ENCODE measurements at regions not wholly inside any gene's neighbourhood (a gene's known extent, or its start where the extent isn't known, plus 50 kb on each side); places are given as distances from the start of the nearest gene placed in this dataset.

DNA sequence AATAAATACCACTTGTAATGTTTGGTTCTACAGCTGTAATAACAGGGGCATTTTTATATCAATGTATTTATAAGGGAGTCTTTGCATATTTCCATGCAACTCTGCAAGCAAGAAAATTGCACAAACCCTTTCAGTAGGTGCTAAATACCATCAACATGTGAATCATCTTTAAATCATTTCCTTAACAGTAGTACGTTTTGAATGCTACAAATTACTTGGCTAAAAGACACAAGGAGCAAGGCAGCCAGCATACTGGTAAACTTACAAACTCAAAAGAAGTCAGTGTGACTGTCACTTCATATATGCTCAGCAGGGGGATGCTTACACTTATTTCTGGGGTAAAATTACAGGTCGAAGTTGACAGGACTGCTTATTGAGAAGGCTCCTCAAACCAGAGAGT is 402.4 kb downstream of the EFNB2 start:
- H3K4me1 ChIP-seq (ENCODE audit: control insufficient read depth, low read length), result no peaks in the 10 kb centered on the region
- H3K27me3 ChIP-seq (ENCODE audit: control insufficient read depth, low read length), result no peaks in the 10 kb centered on the region
- H3F3A ChIP-seq (ENCODE audit: control insufficient read depth, insufficient read depth), result no peaks in the 10 kb centered on the region
- no peaks in the 10 kb centered on the region for H3K79me2 ChIP-seq (ENCODE audit: control insufficient read depth, low read length)
- no peaks in the 10 kb centered on the region for H3K9me3 ChIP-seq (ENCODE audit: control insufficient read depth, insufficient read depth, low read length)
- no peaks in the 10 kb centered on the region for H3K9me2 ChIP-seq (replicated peaks; ENCODE audit: control insufficient read depth, low read length)
- TF ChIP-seq, protein P1, sequence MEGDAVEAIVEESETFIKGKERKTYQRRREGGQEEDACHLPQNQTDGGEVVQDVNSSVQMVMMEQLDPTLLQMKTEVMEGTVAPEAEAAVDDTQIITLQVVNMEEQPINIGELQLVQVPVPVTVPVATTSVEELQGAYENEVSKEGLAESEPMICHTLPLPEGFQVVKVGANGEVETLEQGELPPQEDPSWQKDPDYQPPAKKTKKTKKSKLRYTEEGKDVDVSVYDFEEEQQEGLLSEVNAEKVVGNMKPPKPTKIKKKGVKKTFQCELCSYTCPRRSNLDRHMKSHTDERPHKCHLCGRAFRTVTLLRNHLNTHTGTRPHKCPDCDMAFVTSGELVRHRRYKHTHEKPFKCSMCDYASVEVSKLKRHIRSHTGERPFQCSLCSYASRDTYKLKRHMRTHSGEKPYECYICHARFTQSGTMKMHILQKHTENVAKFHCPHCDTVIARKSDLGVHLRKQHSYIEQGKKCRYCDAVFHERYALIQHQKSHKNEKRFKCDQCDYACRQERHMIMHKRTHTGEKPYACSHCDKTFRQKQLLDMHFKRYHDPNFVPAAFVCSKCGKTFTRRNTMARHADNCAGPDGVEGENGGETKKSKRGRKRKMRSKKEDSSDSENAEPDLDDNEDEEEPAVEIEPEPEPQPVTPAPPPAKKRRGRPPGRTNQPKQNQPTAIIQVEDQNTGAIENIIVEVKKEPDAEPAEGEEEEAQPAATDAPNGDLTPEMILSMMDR (IDR thresholded peaks at IDR 0.05; ENCODE audit: low read depth, low read length, poor library complexity, severe bottlenecking), result no peak
- no peak for TF ChIP-seq EZH2phosphoT487 (IDR thresholded peaks at IDR 0.05; ENCODE audit: borderline replicate concordance, low read length)
- H3K27ac ChIP-seq (ENCODE audit: low read depth, low read length), result no peak overlapping the region
- H3K4me3 ChIP-seq (ENCODE audit: low read length), result no peak overlapping the region
- H4K20me1 ChIP-seq (ENCODE audit: control insufficient read depth, insufficient read depth, low read depth, low read length), result no peaks in the 10 kb centered on the region
- no peaks in the 10 kb centered on the region for H3K36me3 ChIP-seq (ENCODE audit: control insufficient read depth, low read length)
- no peak overlapping the region for H3K4me2 ChIP-seq (ENCODE audit: low read length)

DNA sequence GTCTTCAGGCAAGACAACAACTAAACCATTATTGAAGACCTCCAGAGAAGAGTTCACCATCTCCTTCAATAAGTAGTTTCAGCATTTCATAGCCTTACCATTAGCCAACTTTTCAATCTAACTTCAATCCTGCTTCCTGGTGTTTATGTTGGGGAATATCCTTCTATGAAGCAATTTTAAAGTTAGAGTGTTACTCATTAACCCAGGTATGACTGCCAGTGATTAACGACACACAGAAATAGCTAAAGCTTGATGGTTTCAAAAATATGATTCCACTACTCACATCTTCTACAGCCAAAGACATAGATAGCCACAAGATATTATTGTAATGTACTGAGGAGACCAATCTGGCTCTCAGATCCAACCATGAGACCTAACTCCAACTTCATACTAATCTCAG is 403.2 kb downstream of the EFNB2 start:
- Histone ChIP-seq H3K36me3 (ENCODE audit: control insufficient read depth, low read length) (no peaks in the 10 kb centered on the region), H3K27ac (ENCODE audit: low read depth, low read length) (no peak overlapping the region), H4K20me1 (ENCODE audit: control insufficient read depth, insufficient read depth, low read depth, low read length) (no peaks in the 10 kb centered on the region), H3K4me1 (ENCODE audit: control insufficient read depth, low read length) (no peaks in the 10 kb centered on the region), H3K4me2 (ENCODE audit: low read length) (no peak overlapping the region), H3F3A (ENCODE audit: control insufficient read depth, insufficient read depth) (no peaks in the 10 kb centered on the region), H3K9me3 (ENCODE audit: control insufficient read depth, insufficient read depth, low read length) (no peaks in the 10 kb centered on the region), H3K9me2 (replicated peaks; ENCODE audit: control insufficient read depth, low read length) (no peaks in the 10 kb centered on the region), H3K27me3 (ENCODE audit: control insufficient read depth, low read length) (no peaks in the 10 kb centered on the region), H3K79me2 (ENCODE audit: control insufficient read depth, low read length) (no peaks in the 10 kb centered on the region), H3K4me3 (ENCODE audit: low read length) (no peak overlapping the region)
- TF ChIP-seq, protein P1 (IDR thresholded peaks at IDR 0.05; ENCODE audit: low read depth, low read length, poor library complexity, severe bottlenecking), result no peak
- TF ChIP-seq EZH2phosphoT487 (IDR thresholded peaks at IDR 0.05; ENCODE audit: borderline replicate concordance, low read length), result no peak

DNA sequence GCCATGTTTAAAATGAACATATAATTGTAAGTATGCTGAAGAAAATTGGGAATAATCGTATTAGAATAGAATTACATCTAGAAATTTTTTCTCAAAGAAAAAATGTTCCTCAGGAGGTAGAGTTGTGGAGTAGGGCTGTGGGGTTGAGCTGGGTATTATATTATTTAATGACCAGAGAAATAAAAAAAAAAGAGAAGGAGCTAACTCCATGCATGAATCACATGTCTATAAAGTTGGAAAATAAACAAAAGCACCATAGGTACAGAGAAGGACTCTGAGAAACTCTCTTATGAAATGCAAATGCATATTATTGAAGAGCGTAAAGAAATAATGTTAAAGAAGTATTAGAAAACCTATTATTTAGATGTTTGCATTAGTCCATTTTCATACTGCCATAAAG is 405.5 kb downstream of the EFNB2 start:
- no peak overlapping the region for H3K4me3 ChIP-seq (ENCODE audit: low read length)
- H3K79me2 ChIP-seq (ENCODE audit: control insufficient read depth, low read length), result no peaks in the 10 kb centered on the region
- H3K4me1 ChIP-seq (ENCODE audit: control insufficient read depth, low read length), result no peaks in the 10 kb centered on the region
- H3F3A ChIP-seq (ENCODE audit: control insufficient read depth, insufficient read depth), result no peaks in the 10 kb centered on the region
- no peak for TF ChIP-seq EZH2phosphoT487 (IDR thresholded peaks at IDR 0.05; ENCODE audit: borderline replicate concordance, low read length)
- TF ChIP-seq, protein P1 (IDR thresholded peaks at IDR 0.05; ENCODE audit: low read depth, low read length, poor library complexity, severe bottlenecking), result no peak
- no peak overlapping the region for H3K4me2 ChIP-seq (ENCODE audit: low read length)
- no peaks in the 10 kb centered on the region for H4K20me1 ChIP-seq (ENCODE audit: control insufficient read depth, insufficient read depth, low read depth, low read length)
- H3K9me2 ChIP-seq (replicated peaks; ENCODE audit: control insufficient read depth, low read length), result no peaks in the 10 kb centered on the region
- H3K27ac ChIP-seq (ENCODE audit: low read depth, low read length), result no peak overlapping the region
- no peaks in the 10 kb centered on the region for H3K27me3 ChIP-seq (ENCODE audit: control insufficient read depth, low read length)
- H3K36me3 ChIP-seq (ENCODE audit: control insufficient read depth, low read length), result no peaks in the 10 kb centered on the region
- H3K9me3 ChIP-seq (ENCODE audit: control insufficient read depth, insufficient read depth, low read length), result no peaks in the 10 kb centered on the region

DNA sequence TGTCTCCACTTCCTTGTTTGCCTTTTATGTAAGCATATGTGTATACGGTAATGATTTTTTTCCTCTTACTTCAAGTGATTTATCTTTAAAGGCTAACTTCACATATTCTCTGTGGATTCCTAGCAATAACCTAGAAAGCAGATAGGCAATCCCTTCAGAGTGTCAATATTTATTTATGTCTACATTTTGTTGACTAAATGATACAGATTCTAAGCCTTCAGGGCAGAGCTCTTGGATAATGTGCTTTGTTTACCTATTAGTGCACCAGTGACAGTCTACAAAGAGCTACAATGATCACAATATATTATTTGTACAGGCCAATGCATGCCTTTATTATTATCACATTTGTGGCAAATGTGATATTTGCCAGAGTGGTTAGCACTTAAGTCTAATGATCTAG is 406.2 kb downstream of the EFNB2 start:
- H3K4me3 ChIP-seq (ENCODE audit: low read length), result no peak overlapping the region
- no peaks in the 10 kb centered on the region for H3K36me3 ChIP-seq (ENCODE audit: control insufficient read depth, low read length)
- no peaks in the 10 kb centered on the region for H3F3A ChIP-seq (ENCODE audit: control insufficient read depth, insufficient read depth)
- H3K27me3 ChIP-seq (ENCODE audit: control insufficient read depth, low read length), result no peaks in the 10 kb centered on the region
- no peaks in the 10 kb centered on the region for H3K4me1 ChIP-seq (ENCODE audit: control insufficient read depth, low read length)
- no peaks in the 10 kb centered on the region for H3K9me3 ChIP-seq (ENCODE audit: control insufficient read depth, insufficient read depth, low read length)
- H3K9me2 ChIP-seq (replicated peaks; ENCODE audit: control insufficient read depth, low read length), result no peaks in the 10 kb centered on the region
- no peaks in the 10 kb centered on the region for H3K79me2 ChIP-seq (ENCODE audit: control insufficient read depth, low read length)
- TF ChIP-seq EZH2phosphoT487 (IDR thresholded peaks at IDR 0.05; ENCODE audit: borderline replicate concordance, low read length), result no peak
- TF ChIP-seq, protein P1 (IDR thresholded peaks at IDR 0.05; ENCODE audit: low read depth, low read length, poor library complexity, severe bottlenecking), result no peak
- no peak overlapping the region for H3K4me2 ChIP-seq (ENCODE audit: low read length)
- no peaks in the 10 kb centered on the region for H4K20me1 ChIP-seq (ENCODE audit: control insufficient read depth, insufficient read depth, low read depth, low read length)
- H3K27ac ChIP-seq (ENCODE audit: low read depth, low read length), result no peak overlapping the region
